Loucy (cell line): ENCODE measurements at regions not wholly inside any gene's neighbourhood (a gene's known extent, or its start where the extent isn't known, plus 50 kb on each side); places are given as distances from the start of the nearest gene placed in this dataset.
"Not testable (repeated sequence)": the region's sequence is repeated elsewhere in the genome, so short reads cannot be mapped to it uniquely, and the experiment has no call there.

Experiments
- H2AFZ ChIP-seq: fragments of 200-600 bp; sonication (generic); 2 replicates; pipeline ENCODE4 v1.6.0; 2016; ENCODE audit warnings: antibody characterized with exemption, mild to moderate bottlenecking, low read length, moderate library complexity
- H3F3A ChIP-seq: fragments of 200-600 bp; 2 replicates; pipeline ENCODE4 v1.6.0; 2016; ENCODE audit warnings: antibody characterized with exemption, low read depth, mild to moderate bottlenecking
- H3K27me3 ChIP-seq: fragments of 200-600 bp; sonication (generic); 2 replicates; pipeline ENCODE4 v1.6.1; 2014; ENCODE audit warnings: low read length, mild to moderate bottlenecking; ENCODE audit not compliant: insufficient read depth, poor library complexity, severe bottlenecking
- H3K36me3 ChIP-seq: fragments of 200-600 bp; sonication (generic); 2 replicates; pipeline ENCODE4 v1.6.1; 2016; ENCODE audit warnings: low read length; ENCODE audit not compliant: insufficient read depth
- H3K4me1 ChIP-seq: fragments of 200-600 bp; sonication (generic); 2 replicates; pipeline ENCODE4 v1.5.1; 2014; ENCODE audit warnings: low read length, mild to moderate bottlenecking; ENCODE audit not compliant: insufficient read depth, poor library complexity, severe bottlenecking
- H3K4me2 ChIP-seq: fragments of 200-600 bp; sonication (generic); 2 replicates; pipeline ENCODE4 v1.6.0; 2014; ENCODE audit warnings: antibody characterized with exemption, low read length, low read depth, mild to moderate bottlenecking; ENCODE audit not compliant: poor library complexity, severe bottlenecking
- H3K4me3 ChIP-seq: fragments of 200-600 bp; sonication (generic); 2 replicates; pipeline ENCODE4 v1.5.1; 2014; ENCODE audit warnings: low read length, mild to moderate bottlenecking, mixed read lengths; ENCODE audit not compliant: poor library complexity, severe bottlenecking
- H3K79me2 ChIP-seq: fragments of 200-600 bp; sonication (generic); 2 replicates; pipeline ENCODE4 v1.6.1; 2014; ENCODE audit warnings: low read length; ENCODE audit not compliant: insufficient read depth
- H3K9ac ChIP-seq: fragments of 200-600 bp; sonication (generic); 2 replicates; pipeline ENCODE4 v1.6.0; 2014; ENCODE audit warnings: mild to moderate bottlenecking, low read depth, low read length, moderate library complexity; ENCODE audit not compliant: poor library complexity, severe bottlenecking
- H3K9me2 ChIP-seq: fragments of 200-600 bp; sonication (generic); replicated peaks from 2 replicates; pipeline ENCODE4 v1.6.1; 2016; ENCODE audit warnings: low read depth, low read length, mixed read lengths
- H3K9me3 ChIP-seq: fragments of 200-600 bp; sonication (generic); 2 replicates; pipeline ENCODE4 v1.6.1; 2014; ENCODE audit warnings: mild to moderate bottlenecking, antibody characterized with exemption, low read length, low read depth; ENCODE audit not compliant: insufficient read depth
- H4K20me1 ChIP-seq: fragments of 200-600 bp; sonication (generic); 2 replicates; pipeline ENCODE4 v1.6.0; 2014; ENCODE audit warnings: antibody characterized with exemption, low read length, mild to moderate bottlenecking; ENCODE audit not compliant: insufficient read depth, poor library complexity, severe bottlenecking
- CTCF ChIP-seq: fragments of 200-600 bp; sonication (generic); conservative IDR thresholded peaks from 2 replicates; pipeline ENCODE4 v1.5.1; 2014; ENCODE audit warnings: mild to moderate bottlenecking, antibody characterized with exemption, low read length
- EZH2phosphoT487 ChIP-seq: fragments of 200-600 bp; IDR thresholded peaks from 2 replicates; pipeline ENCODE4 v1.6.1; 2018; ENCODE audit warnings: antibody characterized with exemption, mild to moderate bottlenecking, moderate library complexity, borderline replicate concordance

DNA sequence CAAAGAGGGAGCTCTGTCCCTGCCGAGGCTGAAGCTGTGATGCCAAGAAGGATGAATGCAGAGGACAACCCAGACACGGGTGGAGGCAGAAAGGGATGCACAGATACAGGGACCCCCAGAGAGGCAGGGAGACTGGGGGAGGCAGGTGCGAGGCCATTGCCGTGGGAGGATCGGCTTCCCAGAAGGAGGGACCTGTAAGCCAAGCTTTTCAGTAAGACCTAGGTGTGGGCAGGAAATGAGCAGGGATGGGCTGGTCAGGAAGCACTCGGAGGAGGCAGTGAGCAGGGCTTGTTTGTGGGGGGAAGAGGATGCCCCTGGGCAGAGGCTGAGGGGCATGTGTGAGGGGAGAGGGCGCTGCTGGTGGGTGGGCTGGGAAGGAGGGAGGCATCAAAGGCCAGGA, 67.7 kb upstream of the WNT4 start:
- no peak overlapping the region for H2AFZ ChIP-seq
- H3K36me3 ChIP-seq, result no peaks in the 10 kb centered on the region
- H3K4me1 ChIP-seq, result no peaks in the 10 kb centered on the region
- H3F3A ChIP-seq, result no peaks in the 10 kb centered on the region
- TF ChIP-seq CTCF (no peak), EZH2phosphoT487 (no peak)
- no peaks in the 10 kb centered on the region for H3K79me2 ChIP-seq
- H3K4me3 ChIP-seq, result no peak overlapping the region
- no peak overlapping the region for H3K4me2 ChIP-seq
- no peaks in the 10 kb centered on the region for H3K9me2 ChIP-seq
- H4K20me1 ChIP-seq, result no peaks in the 10 kb centered on the region
- H3K27me3 ChIP-seq, result no peaks in the 10 kb centered on the region
- H3K9me3 ChIP-seq, result no peaks in the 10 kb centered on the region
- H3K9ac ChIP-seq, result no peak overlapping the region

- H2AFZ ChIP-seq, H3K4me3 ChIP-seq, H4K20me1 ChIP-seq, H3K4me1 ChIP-seq, H3K36me3 ChIP-seq, H3K79me2 ChIP-seq, H3K9me2 ChIP-seq, H3K9ac ChIP-seq, H3K27me3 ChIP-seq, H3K4me2 ChIP-seq, H3F3A ChIP-seq, H3K9me3 ChIP-seq: not testable (repeated sequence)
Observed at GRCh38 chr1:22211459-22211858, 68.6 kb upstream of the WNT4 start.

DNA sequence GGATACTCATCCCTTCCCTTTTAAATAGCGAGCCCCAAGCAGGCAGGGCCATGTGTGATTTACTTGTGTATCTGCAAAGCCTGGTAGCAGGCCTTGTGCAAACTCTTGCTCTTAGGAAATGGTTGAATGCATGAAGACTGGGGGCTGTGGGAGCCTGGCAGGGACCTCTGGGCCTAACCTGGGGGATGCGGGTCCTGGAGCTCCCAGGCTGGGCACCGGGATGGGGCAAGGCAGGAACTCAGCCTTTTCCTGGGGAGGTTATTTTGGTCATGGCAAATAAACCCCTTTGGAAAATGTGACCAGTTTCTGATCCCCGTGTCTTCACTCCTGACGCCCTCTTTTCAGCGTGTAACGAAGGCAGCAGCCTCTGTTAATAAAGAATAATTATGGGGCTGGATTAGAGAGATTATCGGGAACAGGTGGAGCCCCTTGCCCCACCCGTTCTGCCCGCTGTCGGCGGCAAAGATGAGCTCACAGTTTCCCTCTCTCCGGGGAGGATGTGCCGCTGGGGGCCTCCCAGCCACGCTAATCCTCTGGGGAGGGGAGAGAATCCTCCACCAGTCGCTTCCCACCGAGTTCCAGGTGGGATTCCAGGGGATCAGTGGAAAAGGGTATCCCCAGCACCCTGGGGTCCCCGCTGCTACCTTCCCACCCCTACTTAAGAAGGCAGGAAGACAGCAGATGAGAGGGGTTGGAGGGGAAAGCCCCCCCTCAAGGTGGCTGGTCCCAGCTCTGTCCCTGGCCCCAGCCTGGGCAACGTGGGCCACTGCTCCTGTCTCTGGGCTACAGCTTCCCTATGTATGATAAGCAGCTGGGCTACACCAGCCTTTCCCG, 69.7 kb upstream of the WNT4 start:
- Histone ChIP-seq H3K9me3 (no peaks in the 10 kb centered on the region), H3K9ac (no peak overlapping the region), H3K4me3 (no peak overlapping the region), H2AFZ (no peak overlapping the region), H3K4me1 (no peaks in the 10 kb centered on the region), H4K20me1 (no peaks in the 10 kb centered on the region), H3K27me3 (no peaks in the 10 kb centered on the region), H3K36me3 (no peaks in the 10 kb centered on the region), H3K4me2 (no peak overlapping the region), H3K79me2 (no peaks in the 10 kb centered on the region), H3K9me2 (no peaks in the 10 kb centered on the region), H3F3A (no peaks in the 10 kb centered on the region)
- TF ChIP-seq CTCF, result no peak
- no peak for TF ChIP-seq EZH2phosphoT487
